ENCODE measurements at regions not wholly inside any gene's neighbourhood (a gene's known extent, or its start where the extent isn't known, plus 50 kb on each side); places are given as distances from the start of the nearest gene placed in this dataset.

DNA sequence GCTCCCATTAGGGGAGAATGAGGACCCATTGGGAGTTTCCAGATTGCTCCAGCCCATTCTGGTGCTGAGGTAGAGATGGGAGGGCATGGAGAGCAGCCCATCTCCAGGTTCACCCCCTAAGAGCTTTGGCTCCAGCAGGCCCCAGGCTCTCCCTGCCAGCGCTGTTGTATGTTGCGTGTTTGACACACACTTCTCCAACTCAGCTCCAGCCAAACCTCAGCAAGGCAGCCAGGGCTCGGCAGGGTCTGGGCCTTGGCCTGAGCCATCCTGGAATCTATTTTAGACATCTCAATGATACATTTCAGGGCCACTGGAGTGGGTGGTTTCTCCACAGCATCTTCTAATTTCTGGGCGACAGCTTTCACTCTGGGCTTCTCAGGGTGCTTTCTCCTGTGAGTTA is 117.0 kb downstream of the NAV1 start:
- Mint-ChIP-seq H3K4me1 (no peaks in the 10 kb centered on the region), H3K27me3 (peaks cover 10% of the 10 kb centered on the region), H3K27ac (no peak overlapping the region), H3K4me3 (no peak overlapping the region), H3K9me3 (no peaks in the 10 kb centered on the region)
- ATAC-seq (no peak), DNase-seq (no peak)

DNA sequence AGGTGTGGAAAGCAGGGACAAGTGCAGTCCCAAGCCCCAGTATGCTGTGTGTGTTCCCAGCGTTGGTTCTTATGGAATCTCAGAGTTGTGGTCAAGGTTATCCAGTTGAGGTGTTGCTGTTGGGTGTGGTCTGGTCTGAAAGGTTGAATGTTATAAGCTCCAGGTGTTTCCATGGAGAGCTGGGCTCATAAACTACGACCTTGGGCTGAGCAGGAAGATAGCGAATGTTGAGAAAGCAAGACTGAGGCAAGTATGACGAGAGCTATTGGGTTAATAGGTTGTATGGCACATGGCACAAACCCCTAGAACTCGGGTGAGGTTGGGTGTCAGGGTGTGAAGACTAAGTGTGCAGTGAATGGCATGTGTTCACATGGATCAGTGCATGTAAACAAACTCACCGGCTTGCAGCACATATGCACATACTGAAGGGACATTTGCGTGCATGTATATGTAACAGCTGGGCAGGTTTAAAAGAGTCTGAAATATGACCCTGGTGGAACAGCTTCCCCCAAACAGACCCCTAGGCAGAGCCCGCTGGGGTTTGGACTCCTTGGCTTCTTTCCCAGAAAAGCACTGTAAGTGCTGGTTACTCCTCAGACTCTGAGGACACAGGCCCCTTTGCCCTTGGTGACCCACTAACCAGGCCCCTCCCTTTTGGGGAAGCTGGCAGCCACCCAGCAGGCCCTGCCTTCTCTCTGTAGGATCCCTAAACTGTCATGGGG is 117.5 kb downstream of the NAV1 start:
- DNase-seq, result no peak
- H3K9me3 Mint-ChIP-seq, result no peaks in the 10 kb centered on the region

DNA sequence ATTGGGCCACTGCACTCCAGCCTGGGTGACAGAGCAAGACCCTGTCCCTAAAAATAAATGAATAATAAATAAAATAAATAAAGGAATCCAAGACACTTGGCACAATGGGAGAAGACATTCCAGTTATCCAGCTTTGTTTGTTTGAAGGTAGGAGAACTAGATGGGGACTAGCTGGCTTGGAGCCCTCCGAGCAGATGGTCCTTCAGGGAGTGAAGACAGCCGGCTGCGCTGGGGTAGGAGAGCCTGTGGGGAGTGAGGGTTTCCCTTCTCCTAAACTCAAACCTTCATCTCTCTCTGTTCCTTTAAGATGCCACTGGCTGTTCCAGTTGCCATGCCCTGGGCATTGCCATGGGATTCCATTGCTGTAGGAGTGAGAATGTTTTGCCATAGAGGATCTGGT is 120.6 kb downstream of the NAV1 start:
- Mint-ChIP-seq H3K9me3 (no peaks in the 10 kb centered on the region), H3K4me3 (no peak overlapping the region), H3K27me3 (no peaks in the 10 kb centered on the region), H3K4me1 (no peaks in the 10 kb centered on the region), H3K27ac (peak overlapping the region in 1 of 2 donors; percentile 54)
- no peak for ATAC-seq
- no peak for DNase-seq

More for the DNA sequence above, 117.5 kb downstream of the NAV1 start:
- H3K27ac Mint-ChIP-seq, result no peak overlapping the region
- H3K4me3 Mint-ChIP-seq, result no peak overlapping the region
- H3K27me3 Mint-ChIP-seq, result peaks cover 5% of the 10 kb centered on the region
- ATAC-seq, result no peak
- H3K4me1 Mint-ChIP-seq, result no peaks in the 10 kb centered on the region

DNA sequence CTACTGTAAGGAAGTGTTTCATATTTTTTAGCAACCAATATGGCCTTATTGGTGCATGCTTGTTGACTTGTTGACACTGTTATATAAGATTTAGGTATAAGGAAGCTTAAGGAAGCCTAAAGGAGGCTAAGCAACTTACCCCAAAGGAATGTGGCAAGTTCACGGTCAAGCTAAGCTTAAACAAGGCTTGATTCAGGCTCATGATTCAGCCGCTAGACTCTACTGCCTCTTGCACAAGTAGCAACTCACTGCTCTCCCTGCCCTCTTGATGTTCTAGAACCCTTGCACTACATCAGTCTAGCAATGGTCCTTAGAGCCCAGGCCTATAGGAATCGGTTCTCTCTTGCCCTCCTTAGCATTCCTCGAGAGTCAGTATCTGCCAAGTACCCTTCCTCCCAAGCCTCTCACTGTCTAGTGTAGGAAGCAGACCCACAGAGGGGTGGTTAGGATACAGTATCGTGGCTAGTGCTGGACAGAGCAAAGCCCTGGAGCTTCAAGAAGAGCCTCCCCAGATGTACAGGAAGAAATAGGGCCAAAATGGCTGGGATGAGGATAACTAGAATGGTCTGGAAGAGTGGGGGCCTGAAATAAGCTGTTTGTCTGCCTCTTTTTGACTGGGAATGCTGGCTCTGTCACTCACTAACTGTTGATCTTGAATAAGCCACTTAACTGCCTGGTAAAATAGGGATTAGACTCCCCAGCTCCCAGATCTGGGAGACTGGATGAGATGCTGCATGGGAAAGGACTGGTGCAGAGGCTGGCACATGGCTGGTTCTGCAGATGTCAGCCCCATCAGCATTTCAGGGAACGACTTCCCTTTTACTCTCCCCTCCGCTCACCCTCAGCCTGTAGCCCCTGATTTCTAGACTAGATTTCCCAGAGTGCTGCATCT is 122.2 kb downstream of the NAV1 start:
- no peak overlapping the region for H3K27ac Mint-ChIP-seq
- DNase-seq (no peak), ATAC-seq (no peak)
- no peaks in the 10 kb centered on the region for H3K9me3 Mint-ChIP-seq
- H3K4me3 Mint-ChIP-seq, result no peak overlapping the region
- peaks cover 6% of the 10 kb centered on the region for H3K27me3 Mint-ChIP-seq
- no peaks in the 10 kb centered on the region for H3K4me1 Mint-ChIP-seq

- ATAC-seq (no peak), DNase-seq (no peak)
- Mint-ChIP-seq H3K27ac (no peak overlapping the region), H3K27me3 (peaks cover 6% of the 10 kb centered on the region), H3K4me3 (no peak overlapping the region), H3K9me3 (no peaks in the 10 kb centered on the region), H3K4me1 (no peaks in the 10 kb centered on the region)
These were observed 123.0 kb downstream of the NAV1 start for GRCh38 chr1:201661823-201662359.

GRCh38 chr1:201662646-201663045 is 123.7 kb downstream of the NAV1 start:
- Mint-ChIP-seq H3K4me3 (no peak overlapping the region), H3K4me1 (no peaks in the 10 kb centered on the region), H3K27ac (no peak overlapping the region), H3K27me3 (peaks cover 6% of the 10 kb centered on the region), H3K9me3 (no peaks in the 10 kb centered on the region)
- ATAC-seq (no peak), DNase-seq (no peak)

- no peaks in the 10 kb centered on the region for H3K9me3 Mint-ChIP-seq
- H3K27ac Mint-ChIP-seq, result no peak overlapping the region
- no peaks in the 10 kb centered on the region for H3K4me1 Mint-ChIP-seq
- ATAC-seq, result no peak
- H3K4me3 Mint-ChIP-seq, result no peak overlapping the region
- peaks cover 6% of the 10 kb centered on the region for H3K27me3 Mint-ChIP-seq
- DNase-seq, result no peak
These were observed 124.7 kb downstream of the NAV1 start for GRCh38 chr1:201663491-201664113.

DNA sequence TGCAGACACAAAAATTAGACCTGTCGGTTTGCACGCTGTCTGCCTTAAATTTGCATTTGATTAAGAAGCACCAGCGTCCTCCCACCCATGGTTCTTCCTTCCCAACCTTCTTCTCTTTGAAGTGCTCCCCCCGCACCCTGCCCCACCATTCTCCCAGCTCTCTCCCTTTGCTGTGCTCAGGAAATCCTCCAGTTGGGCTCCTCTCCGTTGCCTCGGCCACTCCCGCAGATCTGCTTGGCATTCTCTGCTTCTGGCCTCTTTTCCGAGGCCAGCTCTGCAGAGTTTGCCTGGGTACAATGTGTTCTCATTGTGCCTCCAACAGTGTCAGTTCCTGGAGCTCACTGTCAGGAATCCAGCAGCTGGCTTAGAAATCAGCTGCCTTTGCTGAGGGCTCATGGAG is 126.1 kb downstream of the NAV1 start:
- H3K27ac Mint-ChIP-seq, result peak overlapping the region in 1 of 2 donors; percentile 5
- peaks cover 6% of the 10 kb centered on the region for H3K27me3 Mint-ChIP-seq
- no peak for DNase-seq
- ATAC-seq, result no peak
- no peaks in the 10 kb centered on the region for H3K4me1 Mint-ChIP-seq
- no peaks in the 10 kb centered on the region for H3K9me3 Mint-ChIP-seq
- H3K4me3 Mint-ChIP-seq, result no peak overlapping the region

DNA sequence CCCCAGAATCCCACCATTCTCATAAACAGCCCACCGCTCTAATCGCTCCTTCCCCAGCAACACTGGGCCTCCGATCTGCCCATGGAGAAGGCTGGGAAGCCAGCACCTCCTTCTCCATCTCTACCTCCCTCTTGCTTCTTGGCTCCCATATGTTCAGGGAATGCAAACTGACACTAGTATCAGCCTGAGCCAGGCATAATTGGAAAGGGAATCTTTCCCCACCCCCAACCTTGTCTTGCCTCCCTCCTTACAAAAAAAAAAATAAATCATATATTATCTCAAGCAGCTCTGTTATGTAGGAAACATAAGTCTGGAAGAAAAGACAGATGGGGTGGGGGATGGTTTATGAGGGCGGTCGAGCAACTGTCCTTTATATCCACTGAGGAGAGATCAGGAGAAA is 127.2 kb downstream of the NAV1 start:
- no peaks in the 10 kb centered on the region for H3K9me3 Mint-ChIP-seq
- ATAC-seq (no peak), DNase-seq (no peak)
- H3K27me3 Mint-ChIP-seq, result peaks cover 6% of the 10 kb centered on the region
- no peak overlapping the region for H3K27ac Mint-ChIP-seq
- H3K4me1 Mint-ChIP-seq, result no peaks in the 10 kb centered on the region
- no peak overlapping the region for H3K4me3 Mint-ChIP-seq

GRCh38 chr1:201666645-201667044 is 127.7 kb downstream of the NAV1 start:
- H3K4me3 Mint-ChIP-seq, result no peak overlapping the region
- no peaks in the 10 kb centered on the region for H3K4me1 Mint-ChIP-seq
- peaks cover 6% of the 10 kb centered on the region for H3K27me3 Mint-ChIP-seq
- H3K27ac Mint-ChIP-seq, result no peak overlapping the region
- ATAC-seq (no peak), DNase-seq (no peak)
- no peaks in the 10 kb centered on the region for H3K9me3 Mint-ChIP-seq

DNA sequence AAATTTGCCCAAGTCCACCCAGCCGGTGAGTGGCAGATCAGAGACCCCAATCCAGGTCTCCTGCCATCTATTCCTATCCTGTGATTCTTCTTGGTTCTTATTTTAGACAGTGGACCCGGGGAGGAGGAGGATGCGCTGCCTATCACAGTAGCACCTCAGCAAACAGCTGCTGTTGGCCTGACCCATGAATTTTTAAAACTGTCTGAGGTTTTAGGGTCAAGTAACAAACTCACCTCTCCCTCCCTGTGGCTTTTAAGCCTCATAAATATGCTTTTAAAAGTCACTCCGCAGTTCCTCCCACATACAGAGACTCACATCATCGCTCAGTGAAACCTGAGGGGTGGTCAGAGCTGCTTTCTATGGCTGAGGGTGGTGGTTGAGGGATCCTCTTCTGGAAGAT is 128.6 kb downstream of the NAV1 start:
- ATAC-seq, result no peak
- DNase-seq, result no peak
- Mint-ChIP-seq H3K4me1 (no peaks in the 10 kb centered on the region), H3K27ac (no peak overlapping the region), H3K4me3 (no peak overlapping the region), H3K9me3 (no peaks in the 10 kb centered on the region), H3K27me3 (peaks cover 6% of the 10 kb centered on the region)

DNA sequence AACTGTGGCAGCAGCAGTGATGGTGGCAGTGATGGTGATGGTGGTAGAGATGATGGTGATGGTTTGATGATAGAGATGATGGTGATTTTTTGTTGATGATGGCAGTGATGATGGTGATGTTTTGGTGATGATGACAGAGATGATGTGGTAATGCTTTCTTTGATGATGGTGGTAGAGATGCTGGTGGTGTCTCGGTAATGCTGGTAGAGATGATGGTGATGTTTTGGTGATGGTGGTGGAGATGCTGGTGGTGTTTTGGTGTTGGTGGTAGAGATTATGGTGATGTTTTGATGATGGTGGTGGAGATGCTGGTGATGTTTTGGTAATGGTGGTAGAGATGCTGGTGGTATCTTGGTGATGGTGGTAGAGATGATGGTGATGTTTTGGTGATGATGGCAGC is 131.6 kb downstream of the NAV1 start:
- Mint-ChIP-seq H3K27me3 (no peaks in the 10 kb centered on the region), H3K4me3 (no peak overlapping the region), H3K9me3 (no peaks in the 10 kb centered on the region), H3K27ac (no peak overlapping the region), H3K4me1 (no peaks in the 10 kb centered on the region)
- DNase-seq (no peak), ATAC-seq (no peak)

- no peaks in the 10 kb centered on the region for H3K27me3 Mint-ChIP-seq
- no peaks in the 10 kb centered on the region for H3K9me3 Mint-ChIP-seq
- H3K4me3 Mint-ChIP-seq, result no peak overlapping the region
- ATAC-seq, result no peak
- H3K27ac Mint-ChIP-seq, result no peak overlapping the region
- no peaks in the 10 kb centered on the region for H3K4me1 Mint-ChIP-seq
- no peak for DNase-seq
These were observed 133.8 kb downstream of the NAV1 start for GRCh38 chr1:201672685-201673084.

- H3K27me3 Mint-ChIP-seq, result no peaks in the 10 kb centered on the region
- no peaks in the 10 kb centered on the region for H3K4me1 Mint-ChIP-seq
- no peak overlapping the region for H3K27ac Mint-ChIP-seq
- H3K9me3 Mint-ChIP-seq, result no peaks in the 10 kb centered on the region
- no peak overlapping the region for H3K4me3 Mint-ChIP-seq
- DNase-seq (no peak), ATAC-seq (no peak)
These were observed 134.2 kb downstream of the NAV1 start for GRCh38 chr1:201673093-201673492.

- no peaks in the 10 kb centered on the region for H3K9me3 Mint-ChIP-seq
These were observed 135.0 kb downstream of the NAV1 start for GRCh38 chr1:201673915-201674314.

DNA sequence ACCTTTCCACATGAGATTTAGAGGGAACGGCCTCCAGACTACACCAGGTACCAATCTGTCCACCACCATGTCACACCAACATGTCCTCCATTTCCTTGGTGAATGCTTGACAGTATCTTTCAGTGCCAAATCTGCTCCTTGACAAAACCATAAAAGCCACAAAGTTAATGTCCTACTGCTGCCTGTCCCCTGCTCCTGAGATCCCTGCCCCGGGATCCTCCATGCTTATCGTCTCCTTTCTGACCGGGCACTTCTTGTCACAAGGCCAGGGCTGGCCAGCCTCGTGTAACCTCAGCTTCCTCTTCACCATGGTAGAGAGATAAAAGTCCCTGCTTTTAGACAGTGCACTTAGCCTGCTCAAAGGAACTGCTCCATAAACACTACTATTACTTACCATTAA is 136.2 kb downstream of the NAV1 start:
- H3K27me3 Mint-ChIP-seq, result no peaks in the 10 kb centered on the region
- H3K27ac Mint-ChIP-seq, result no peak overlapping the region
- DNase-seq (no peak), ATAC-seq (no peak)
- no peak overlapping the region for H3K4me3 Mint-ChIP-seq
- H3K4me1 Mint-ChIP-seq, result no peaks in the 10 kb centered on the region
- H3K9me3 Mint-ChIP-seq, result no peaks in the 10 kb centered on the region

More at GRCh38 chr1:201673915-201674314, 135.0 kb downstream of the NAV1 start:
- H3K4me3 Mint-ChIP-seq, result no peak overlapping the region
- DNase-seq, result no peak
- no peaks in the 10 kb centered on the region for H3K27me3 Mint-ChIP-seq
- ATAC-seq, result no peak
- no peaks in the 10 kb centered on the region for H3K4me1 Mint-ChIP-seq
- no peak overlapping the region for H3K27ac Mint-ChIP-seq
